Loucy (cell line): ENCODE measurements at regions not wholly inside any gene's neighbourhood (a gene's known extent, or its start where the extent isn't known, plus 50 kb on each side); places are given as distances from the start of the nearest gene placed in this dataset.

Experiments used
- EZH2phosphoT487 ChIP-seq: fragments of 200-600 bp; IDR thresholded peaks from 2 replicates; pipeline ENCODE4 v1.6.1; 2018; ENCODE audit warnings: antibody characterized with exemption, mild to moderate bottlenecking, moderate library complexity, borderline replicate concordance
- TF ChIP-seq, protein P1 (sequence below): fragments of 200-600 bp; sonication (generic); conservative IDR thresholded peaks from 2 replicates; pipeline ENCODE4 v1.5.1; 2014; ENCODE audit warnings: mild to moderate bottlenecking, antibody characterized with exemption, low read length

DNA sequence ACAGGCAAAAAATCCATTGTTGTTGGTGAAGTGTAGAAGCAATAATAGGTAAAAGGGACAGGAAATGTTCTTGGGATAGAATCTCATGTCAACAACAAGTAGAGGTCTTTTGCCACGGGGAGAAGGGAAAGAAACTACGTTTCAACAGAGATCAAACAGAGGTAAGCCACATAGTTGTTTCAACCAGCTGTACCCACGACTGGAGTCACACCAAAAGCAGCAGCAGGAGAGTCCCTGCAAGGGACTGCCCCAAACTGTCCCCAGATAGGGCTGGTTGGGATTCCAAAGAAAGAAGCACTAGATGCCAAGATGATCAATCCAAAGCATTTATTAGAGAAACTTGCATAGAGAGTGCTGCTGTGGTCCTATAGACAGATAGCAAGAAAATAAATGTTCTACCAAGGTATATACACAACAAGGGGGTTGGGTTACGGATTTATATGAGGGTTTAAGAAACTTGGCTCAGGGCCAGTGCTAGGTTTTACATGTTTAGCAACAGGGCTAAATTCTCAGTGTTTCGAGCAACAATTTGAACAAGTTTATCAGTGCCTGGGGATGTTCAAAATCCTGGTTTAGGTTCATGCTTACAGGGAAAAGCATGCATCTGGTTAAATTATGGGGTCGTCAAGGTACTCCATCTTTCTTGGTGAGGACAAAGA lies 466.5 kb downstream of the MMUT start:
- TF ChIP-seq, protein P1, sequence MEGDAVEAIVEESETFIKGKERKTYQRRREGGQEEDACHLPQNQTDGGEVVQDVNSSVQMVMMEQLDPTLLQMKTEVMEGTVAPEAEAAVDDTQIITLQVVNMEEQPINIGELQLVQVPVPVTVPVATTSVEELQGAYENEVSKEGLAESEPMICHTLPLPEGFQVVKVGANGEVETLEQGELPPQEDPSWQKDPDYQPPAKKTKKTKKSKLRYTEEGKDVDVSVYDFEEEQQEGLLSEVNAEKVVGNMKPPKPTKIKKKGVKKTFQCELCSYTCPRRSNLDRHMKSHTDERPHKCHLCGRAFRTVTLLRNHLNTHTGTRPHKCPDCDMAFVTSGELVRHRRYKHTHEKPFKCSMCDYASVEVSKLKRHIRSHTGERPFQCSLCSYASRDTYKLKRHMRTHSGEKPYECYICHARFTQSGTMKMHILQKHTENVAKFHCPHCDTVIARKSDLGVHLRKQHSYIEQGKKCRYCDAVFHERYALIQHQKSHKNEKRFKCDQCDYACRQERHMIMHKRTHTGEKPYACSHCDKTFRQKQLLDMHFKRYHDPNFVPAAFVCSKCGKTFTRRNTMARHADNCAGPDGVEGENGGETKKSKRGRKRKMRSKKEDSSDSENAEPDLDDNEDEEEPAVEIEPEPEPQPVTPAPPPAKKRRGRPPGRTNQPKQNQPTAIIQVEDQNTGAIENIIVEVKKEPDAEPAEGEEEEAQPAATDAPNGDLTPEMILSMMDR, result no peak
- TF ChIP-seq EZH2phosphoT487, result no peak
